Testis (tissue), 2 donors: ENCODE measurements at regions not wholly inside any gene's neighbourhood (a gene's known extent, or its start where the extent isn't known, plus 50 kb on each side); places are given as distances from the start of the nearest gene placed in this dataset.

Source experiments
- DNase-seq: peaks from one replicate; pipeline ENCODE4 v3.0.0-alpha.2; 2019
- H3K27ac ChIP-seq, 2 donors: fragments of 200-600 bp; sonication (generic); one replicate each; pipeline ENCODE4 v1.5.1; 2019
- H3K27me3 ChIP-seq: fragments of 200-600 bp; sonication (generic); one replicate; pipeline ENCODE4 v1.5.1; 2019
- H3K36me3 ChIP-seq: fragments of 200-600 bp; sonication (generic); one replicate; pipeline ENCODE4 v1.5.1; 2017; ENCODE audit warnings: low read depth; ENCODE audit errors: missing control alignments
- H3K4me1 ChIP-seq: fragments of 200-600 bp; sonication (generic); one replicate; pipeline ENCODE4 v1.5.1; 2019
- H3K4me3 ChIP-seq, 2 donors: fragments of 200-600 bp; sonication (generic); one replicate each; pipeline ENCODE4 v1.5.1; 2017 to 2019
- H3K9me3 ChIP-seq: fragments of 200-600 bp; sonication (generic); one replicate; pipeline ENCODE4 v1.5.1; 2017
- CTCF ChIP-seq, 3 experiments: fragments of 450-650 bp in 2 of 3; fragments of 200-600 bp in 1 of 3; sonication (generic) in 1 of 3; IDR thresholded peaks; one replicate each; pipeline ENCODE4 v1.5.1; 2016 to 2019; ENCODE audit warnings: antibody characterized with exemption in 3 of 3, mild to moderate bottlenecking in 2 of 3, moderate library complexity in 1 of 3
- POLR2A ChIP-seq: fragments of 450-650 bp; IDR thresholded peaks from one replicate; pipeline ENCODE4 v1.6.1; 2017; ENCODE audit warnings: antibody characterized with exemption, mild to moderate bottlenecking, moderate library complexity
- WGBS, 2 donors: methylation state at CpG; one replicate each; pipeline ENCODE4 v1.1.5; 2018; 5-methylcytosine and 5-hydroxymethylcytosine counted together
- intact Hi-C: fragments of 100-400 bp; cut with DNase I; formaldehyde crosslinking; loops from one replicate; pipeline ENCODE4 v1.15.1; 2023; ENCODE audit warnings: low total_unique reads

- Histone ChIP-seq H3K9me3 (no peaks in the 10 kb centered on the region), H3K27ac (no peak overlapping the region), H3K27me3 (no peaks in the 10 kb centered on the region), H3K4me3 (no peak overlapping the region), H3K36me3 (no peaks in the 10 kb centered on the region), H3K4me1 (no peaks in the 10 kb centered on the region)
- TF ChIP-seq CTCF (IDR thresholded peaks at IDR 0.05): no peak
- no peak for TF ChIP-seq POLR2A
- no peak for DNase-seq
- intact Hi-C loops: no loop called here
Observed at GRCh38 chr3:74516019-74516418, 98.4 kb downstream of the CNTN3 start.

GRCh38 chr3:74515451-74515850 lies 99.0 kb downstream of the CNTN3 start:
- H3K36me3 ChIP-seq: no peaks in the 10 kb centered on the region
- no peak for DNase-seq
- TF ChIP-seq POLR2A (no peak), CTCF (IDR thresholded peaks at IDR 0.05) (no peak)
- WGBS, 2 donors: 91 to 98% methylated on average over 3 of the region's 3 CpGs
- no peaks in the 10 kb centered on the region for H3K27me3 ChIP-seq
- H3K9me3 ChIP-seq: no peaks in the 10 kb centered on the region
- intact Hi-C loops: no loop called here
- no peak overlapping the region for H3K4me3 ChIP-seq
- H3K4me1 ChIP-seq: no peaks in the 10 kb centered on the region
- no peak overlapping the region for H3K27ac ChIP-seq

- TF ChIP-seq CTCF (IDR thresholded peaks at IDR 0.05) (no peak), POLR2A (no peak)
- Histone ChIP-seq H3K4me1 (no peaks in the 10 kb centered on the region), H3K9me3 (no peaks in the 10 kb centered on the region), H3K36me3 (no peaks in the 10 kb centered on the region), H3K27ac (no peak overlapping the region), H3K27me3 (no peaks in the 10 kb centered on the region), H3K4me3 (no peak overlapping the region)
- intact Hi-C loops: no loop called here
- DNase-seq: no peak
Observed at GRCh38 chr3:74511078-74511477, 103.4 kb downstream of the CNTN3 start.

- Histone ChIP-seq H3K4me1 (no peaks in the 10 kb centered on the region), H3K27me3 (no peaks in the 10 kb centered on the region), H3K36me3 (no peaks in the 10 kb centered on the region), H3K4me3 (no peak overlapping the region), H3K27ac (no peak overlapping the region), H3K9me3 (no peaks in the 10 kb centered on the region)
- WGBS, 2 donors: 81 to 88% methylated on average over 5 of the region's 5 CpGs
- DNase-seq: no peak
- intact Hi-C loops: no loop called here
- no peak for TF ChIP-seq POLR2A
- TF ChIP-seq CTCF (IDR thresholded peaks at IDR 0.05): no peak
Observed at GRCh38 chr3:74510261-74510818, 104.1 kb downstream of the CNTN3 start.

GRCh38 chr3:74507691-74508090 lies 106.8 kb downstream of the CNTN3 start:
- Histone ChIP-seq H3K4me3 (no peak overlapping the region), H3K4me1 (no peaks in the 10 kb centered on the region), H3K9me3 (no peaks in the 10 kb centered on the region), H3K36me3 (no peaks in the 10 kb centered on the region), H3K27me3 (no peaks in the 10 kb centered on the region), H3K27ac (no peak overlapping the region)
- intact Hi-C loops: no loop called here
- TF ChIP-seq POLR2A: no peak
- TF ChIP-seq CTCF (IDR thresholded peaks at IDR 0.05): no peak
- no peak for DNase-seq
- 93 to 95% methylated on average over 6 of the region's 6 CpGs for WGBS, 2 donors
